HG03565 (cell line): ENCODE measurements at regions not wholly inside any gene's neighbourhood (a gene's known extent, or its start where the extent isn't known, plus 50 kb on each side); places are given as distances from the start of the nearest gene placed in this dataset.

Source experiments
- ATAC-seq: cut with Tn5 transposase; IDR thresholded peaks from one replicate; pipeline ENCODE4 v1.9.1; 2021; ENCODE audit warnings: mild to moderate bottlenecking, moderate library complexity; ENCODE audit not compliant: unreplicated experiment

GRCh38 chr9:81292056-81292805, 397.1 kb downstream of the TLE1 start:
- no peak for ATAC-seq

GRCh38 chr9:81289622-81290021, 399.7 kb downstream of the TLE1 start:
- ATAC-seq: no peak

GRCh38 chr9:81268048-81268447, 421.3 kb downstream of the TLE1 start:
- ATAC-seq: no peak

- no peak for ATAC-seq
Observed at GRCh38 chr9:81266674-81267073, 422.7 kb downstream of the TLE1 start.

- no peak for ATAC-seq
Observed at GRCh38 chr9:81266086-81266485, 423.3 kb downstream of the TLE1 start.

- no peak for ATAC-seq
Observed at GRCh38 chr9:81264516-81264915, 424.8 kb downstream of the TLE1 start.

GRCh38 chr9:81259896-81260295, 429.5 kb downstream of the TLE1 start:
- no peak for ATAC-seq

GRCh38 chr9:81256368-81256767, 433.0 kb downstream of the TLE1 start:
- ATAC-seq: no peak

- no peak for ATAC-seq
Observed at GRCh38 chr9:81250606-81251005, 438.7 kb downstream of the TLE1 start.

- no peak for ATAC-seq
Observed at GRCh38 chr9:81250041-81250440, 439.3 kb downstream of the TLE1 start.

- ATAC-seq: no peak
Observed at GRCh38 chr9:81245254-81245956, 443.9 kb downstream of the TLE1 start.

GRCh38 chr9:81244631-81245030, 444.7 kb downstream of the TLE1 start:
- ATAC-seq: no peak

GRCh38 chr9:81242866-81243265, 446.5 kb downstream of the TLE1 start:
- ATAC-seq: no peak

GRCh38 chr9:81239388-81239787, 450.0 kb downstream of the TLE1 start:
- ATAC-seq: no peak

GRCh38 chr9:81237565-81238231, 451.6 kb downstream of the TLE1 start:
- ATAC-seq: no peak

GRCh38 chr9:81234924-81235610, 454.3 kb downstream of the TLE1 start:
- ATAC-seq: no peak

GRCh38 chr9:81231011-81231410, 458.3 kb downstream of the TLE1 start:
- ATAC-seq: no peak

- no peak for ATAC-seq
Observed at GRCh38 chr9:81227507-81228245, 461.7 kb downstream of the TLE1 start.

GRCh38 chr9:81225596-81225995, 463.8 kb downstream of the TLE1 start:
- no peak for ATAC-seq

- ATAC-seq: no peak
Observed at GRCh38 chr9:81224166-81225081, 464.9 kb downstream of the TLE1 start.
